CD14-positive monocyte (primary cell): ENCODE measurements at regions not wholly inside any gene's neighbourhood (a gene's known extent, or its start where the extent isn't known, plus 50 kb on each side); places are given as distances from the start of the nearest gene placed in this dataset.
"Not testable (repeated sequence)": the region's sequence is repeated elsewhere in the genome, so short reads cannot be mapped to it uniquely, and the experiment has no call there.

Experiments used
- DNase-seq, 3 donors: peaks; one replicate each; pipeline ENCODE4 v3.0.0-alpha.2; 2011 to 2022
- H2AFZ ChIP-seq: 2 replicates; pipeline ENCODE4 v1.6.0; 2012; ENCODE audit warnings: mild to moderate bottlenecking, low read depth, low read length, inconsistent platforms; ENCODE audit not compliant: insufficient read depth, poor library complexity, severe bottlenecking
- H3K27ac ChIP-seq, 2 donors: 1 replicate in 1 of 2; 2 replicates in 1 of 2; pipeline ENCODE4 v1.5.1; 2012 to 2013; ENCODE audit warnings: low read length in 2 of 2, control low read depth in 1 of 2, inconsistent platforms in 1 of 2, low read depth in 1 of 2, mild to moderate bottlenecking in 1 of 2
- H3K27me3 ChIP-seq, 2 donors: one replicate each; pipeline versions ENCODE4 v1.6.0 to v1.6.1; 2011 to 2013; ENCODE audit warnings: low read length in 2 of 2; ENCODE audit not compliant: control insufficient read depth in 2 of 2, insufficient read depth in 2 of 2
- H3K36me3 ChIP-seq, 2 donors: replicated peaks in 1 of 2; 1 replicate in 1 of 2; 2 replicates in 1 of 2; pipeline versions ENCODE4 v1.5.1 to v1.6.1; 2012 to 2013; ENCODE audit warnings: low read length in 2 of 2, control low read depth in 1 of 2, inconsistent platforms in 1 of 2, mild to moderate bottlenecking in 1 of 2; ENCODE audit not compliant: insufficient read depth in 2 of 2, control insufficient read depth in 1 of 2
- H3K4me1 ChIP-seq, 2 donors: 1 replicate in 1 of 2; 2 replicates in 1 of 2; pipeline versions ENCODE4 v1.5.1 to v1.6.1; 2012 to 2013; ENCODE audit warnings: low read length in 2 of 2, control low read depth in 1 of 2, inconsistent platforms in 1 of 2, mild to moderate bottlenecking in 1 of 2, moderate library complexity in 1 of 2; ENCODE audit not compliant: insufficient read depth in 2 of 2, control insufficient read depth in 1 of 2
- H3K4me2 ChIP-seq: replicated peaks from 2 replicates; pipeline ENCODE3; 2012; ENCODE audit warnings: low read length, moderate library complexity, mild to moderate bottlenecking; ENCODE audit not compliant: poor library complexity, severe bottlenecking; ENCODE audit errors: extremely low read depth
- H3K4me3 ChIP-seq, 3 experiments: fragments of 200-600 bp in 1 of 3; sonication (generic) in 1 of 3; replicated peaks in 1 of 3; 1 replicate in 2 of 3; 2 replicates in 1 of 3; pipeline ENCODE4 v1.5.1; 2011 to 2013; ENCODE audit warnings: low read length in 3 of 3, mild to moderate bottlenecking in 3 of 3, control low read depth in 2 of 3, low read depth in 2 of 3, inconsistent platforms in 1 of 3, moderate library complexity in 1 of 3
- H3K79me2 ChIP-seq: 2 replicates; pipeline ENCODE4 v1.6.0; 2012; ENCODE audit warnings: mild to moderate bottlenecking, control low read depth, inconsistent platforms, low read length, moderate library complexity; ENCODE audit not compliant: insufficient read depth
- H3K9ac ChIP-seq: 2 replicates; pipeline ENCODE4 v1.6.0; 2017; ENCODE audit warnings: low read length, mild to moderate bottlenecking; ENCODE audit not compliant: insufficient read depth, poor library complexity, severe bottlenecking
- H3K9me3 ChIP-seq, 2 donors: replicated peaks in 1 of 2; 1 replicate in 1 of 2; 2 replicates in 1 of 2; pipeline versions ENCODE4 v1.5.1 to v1.6.1; 2012 to 2013; ENCODE audit warnings: low read length in 2 of 2, control low read depth in 1 of 2; ENCODE audit not compliant: control insufficient read depth in 1 of 2, insufficient read depth in 1 of 2
- H4K20me1 ChIP-seq: 2 replicates; pipeline ENCODE4 v1.6.0; 2012; ENCODE audit warnings: mild to moderate bottlenecking, low read length, control low read depth, moderate library complexity; ENCODE audit not compliant: insufficient read depth
- H3K27ac Mint-ChIP-seq, 7 donors: one replicate each; pipeline ENCODE4 v1.8.0; 2020; ENCODE audit warnings: mild to moderate bottlenecking in 7 of 7, mixed read lengths in 7 of 7, moderate library complexity in 6 of 7, inconsistent platforms in 2 of 7
- H3K27me3 Mint-ChIP-seq, 3 donors: one replicate each; pipeline ENCODE4 v1.8.0; 2021 to 2022; ENCODE audit warnings: low read depth in 3 of 3, mild to moderate bottlenecking in 3 of 3, mixed read lengths in 3 of 3, moderate library complexity in 3 of 3, inconsistent platforms in 1 of 3
- H3K36me3 Mint-ChIP-seq, 2 donors: one replicate each; pipeline ENCODE4 v1.8.0; 2020; ENCODE audit warnings: mixed read lengths in 2 of 2, inconsistent platforms in 1 of 2, mild to moderate bottlenecking in 1 of 2
- H3K4me1 Mint-ChIP-seq: one replicate; pipeline ENCODE4 v1.8.0; 2020; ENCODE audit warnings: mild to moderate bottlenecking, mixed read lengths
- H3K4me3 Mint-ChIP-seq, 2 donors: one replicate each; pipeline ENCODE4 v1.8.0; 2020; ENCODE audit warnings: mild to moderate bottlenecking in 2 of 2, mixed read lengths in 2 of 2, moderate library complexity in 1 of 2
- H3K9me3 Mint-ChIP-seq, 7 donors: one replicate each; pipeline ENCODE4 v1.8.0; 2020 to 2022; ENCODE audit warnings: mixed read lengths in 7 of 7, mild to moderate bottlenecking in 6 of 7, moderate library complexity in 6 of 7, inconsistent platforms in 2 of 7
- CTCF ChIP-seq: fragments of 200-600 bp; IDR thresholded peaks from one replicate; pipeline ENCODE4 v1.8.0; 2022; ENCODE audit warnings: antibody characterized with exemption, mild to moderate bottlenecking
- WGBS: methylation state at CpG from one replicate; pipeline ENCODE4 v1.1.5; 2013; ENCODE audit warnings: missing lambda C conversion rate; ENCODE audit not compliant: insufficient coverage; 5-methylcytosine and 5-hydroxymethylcytosine counted together
- intact Hi-C, 2 donors: fragments of 100-400 bp; cut with micrococcal nuclease; formaldehyde crosslinking; loops; one replicate each; pipeline versions ENCODE4 v1.15.0 to v1.15.1; 2023

- no peaks in the 10 kb centered on the region for H3K36me3 Mint-ChIP-seq
- no peaks in the 10 kb centered on the region for H3K4me1 ChIP-seq
- no peak for TF ChIP-seq CTCF
- intact Hi-C loops: no loop called here
- no peaks in the 10 kb centered on the region for H4K20me1 ChIP-seq
- H3K27ac Mint-ChIP-seq: no peak overlapping the region
- WGBS: 71% methylated on average over 1 of the region's 2 CpGs
- peaks cover 0 to 7% of the 10 kb centered on the region in 2 donors for H3K9me3 ChIP-seq
- H3K27me3 Mint-ChIP-seq: no peaks in the 10 kb centered on the region
- no peak overlapping the region for H3K27ac ChIP-seq
- peaks cover 2% of the 10 kb centered on the region for H3K4me1 Mint-ChIP-seq
- H2AFZ ChIP-seq: no peak overlapping the region
- no peak overlapping the region for H3K4me2 ChIP-seq
- no peaks in the 10 kb centered on the region for H3K79me2 ChIP-seq
- no peak overlapping the region for H3K4me3 ChIP-seq
- no peaks in the 10 kb centered on the region for H3K27me3 ChIP-seq
- H3K9me3 Mint-ChIP-seq: peaks cover 0 to 15% (median 8%) of the 10 kb centered on the region in 7 donors
- no peak overlapping the region for H3K4me3 Mint-ChIP-seq
- no peak overlapping the region for H3K9ac ChIP-seq
- no peak for DNase-seq
- no peaks in the 10 kb centered on the region for H3K36me3 ChIP-seq
Observed at GRCh38 chr6:49321561-49322072, 141.4 kb downstream of the MMUT start.

- no peak for DNase-seq
- Histone ChIP-seq H3K4me2 (no peak overlapping the region), H2AFZ (no peak overlapping the region), H3K4me1 (no peaks in the 10 kb centered on the region), H3K27ac (no peak overlapping the region), H3K79me2 (no peaks in the 10 kb centered on the region), H3K27me3 (no peaks in the 10 kb centered on the region), H3K9ac (no peak overlapping the region), H4K20me1 (no peaks in the 10 kb centered on the region), H3K4me3 (no peak overlapping the region), H3K9me3 (peaks cover 0 to 8% of the 10 kb centered on the region in 2 donors), H3K36me3 (no peaks in the 10 kb centered on the region)
- Mint-ChIP-seq H3K27me3 (no peaks in the 10 kb centered on the region), H3K27ac (no peak overlapping the region), H3K4me3 (no peak overlapping the region), H3K9me3 (peaks cover 0 to 7% (median 4%) of the 10 kb centered on the region in 7 donors), H3K4me1 (no peaks in the 10 kb centered on the region), H3K36me3 (no peaks in the 10 kb centered on the region)
- intact Hi-C loops: no loop called here
- WGBS: no CpG with 5 or more reads among the region's 1 CpG
- TF ChIP-seq CTCF: no peak
Observed at GRCh38 chr6:49305010-49305409, 158.0 kb downstream of the MMUT start.

- WGBS: no CpG with 5 or more reads among the region's 1 CpG
- H3K27me3 Mint-ChIP-seq, H3K36me3 Mint-ChIP-seq, DNase-seq, H3K9ac ChIP-seq, H3K4me3 ChIP-seq, intact Hi-C loops, H3K27ac ChIP-seq, H3K4me1 Mint-ChIP-seq, H3K36me3 ChIP-seq, H3K4me1 ChIP-seq, H3K4me2 ChIP-seq, H3K4me3 Mint-ChIP-seq, H3K27me3 ChIP-seq, H3K9me3 Mint-ChIP-seq, H3K9me3 ChIP-seq, H3K79me2 ChIP-seq, H2AFZ ChIP-seq, H4K20me1 ChIP-seq: not testable (repeated sequence)
- peak overlapping the region in 1 of 7 donors; percentile 46 for H3K27ac Mint-ChIP-seq
Observed at GRCh38 chr6:49304393-49304792, 158.7 kb downstream of the MMUT start.
